ENCODE measurements at regions not wholly inside any gene's neighbourhood (a gene's known extent, or its start where the extent isn't known, plus 50 kb on each side); places are given as distances from the start of the nearest gene placed in this dataset.

- no peak for DNase-seq (ENCODE audit: low read depth)
Observed at GRCh38 chr10:33812586-33812985, 478.1 kb upstream of the NRP1 start.

- no peak for DNase-seq (ENCODE audit: low read depth)
Observed at GRCh38 chr10:33810986-33811385, 476.5 kb upstream of the NRP1 start.

- no peak for DNase-seq (ENCODE audit: low read depth)
Observed at GRCh38 chr10:33809732-33810131, 475.3 kb upstream of the NRP1 start.

GRCh38 chr10:33808475-33808874 is 474.0 kb upstream of the NRP1 start:
- DNase-seq (ENCODE audit: low read depth) = no peak

- no peak for DNase-seq (ENCODE audit: low read depth)
Observed at GRCh38 chr10:33807531-33808359, 473.3 kb upstream of the NRP1 start.

GRCh38 chr10:33805831-33806230 is 471.4 kb upstream of the NRP1 start:
- no peak for DNase-seq (ENCODE audit: low read depth)

- no peak for DNase-seq (ENCODE audit: low read depth)
Observed at GRCh38 chr10:33804584-33804983, 470.1 kb upstream of the NRP1 start.

GRCh38 chr10:33803248-33803647 is 468.8 kb upstream of the NRP1 start:
- DNase-seq (ENCODE audit: low read depth) = no peak

GRCh38 chr10:33802566-33802965 is 468.1 kb upstream of the NRP1 start:
- DNase-seq (ENCODE audit: low read depth) = no peak

GRCh38 chr10:33801705-33802104 is 467.2 kb upstream of the NRP1 start:
- no peak for DNase-seq (ENCODE audit: low read depth)

- no peak for DNase-seq (ENCODE audit: low read depth)
Observed at GRCh38 chr10:33800986-33801385, 466.5 kb upstream of the NRP1 start.

- DNase-seq (ENCODE audit: low read depth) = peak; percentile 29
Observed at GRCh38 chr10:33800545-33800944, 466.1 kb upstream of the NRP1 start.

- DNase-seq (ENCODE audit: low read depth) = no peak
Observed at GRCh38 chr10:33799944-33800323, 465.5 kb upstream of the NRP1 start.

- DNase-seq (ENCODE audit: low read depth) = no peak
Observed at GRCh38 chr10:33799281-33799943, 464.9 kb upstream of the NRP1 start.

- DNase-seq (ENCODE audit: low read depth) = no peak
Observed at GRCh38 chr10:33798754-33799153, 464.3 kb upstream of the NRP1 start.

GRCh38 chr10:33796680-33797079 is 462.2 kb upstream of the NRP1 start:
- DNase-seq (ENCODE audit: low read depth) = no peak

- no peak for DNase-seq (ENCODE audit: low read depth)
Observed at GRCh38 chr10:33795529-33795928, 461.1 kb upstream of the NRP1 start.

- DNase-seq (ENCODE audit: low read depth) = no peak
Observed at GRCh38 chr10:33794460-33794859, 460.0 kb upstream of the NRP1 start.

GRCh38 chr10:33793793-33794192 is 459.3 kb upstream of the NRP1 start:
- no peak for DNase-seq (ENCODE audit: low read depth)

GRCh38 chr10:33791272-33791660 is 456.8 kb upstream of the NRP1 start:
- no peak for DNase-seq (ENCODE audit: low read depth)

GRCh38 chr10:33790521-33791271 is 456.2 kb upstream of the NRP1 start:
- DNase-seq (ENCODE audit: low read depth) = no peak

GRCh38 chr10:33783557-33783956 is 449.1 kb upstream of the NRP1 start:
- no peak for DNase-seq (ENCODE audit: low read depth)

GRCh38 chr10:33783078-33783477 is 448.6 kb upstream of the NRP1 start:
- DNase-seq (ENCODE audit: low read depth) = no peak
